GM10266 (cell line): ENCODE measurements at regions not wholly inside any gene's neighbourhood (a gene's known extent, or its start where the extent isn't known, plus 50 kb on each side); places are given as distances from the start of the nearest gene placed in this dataset.

Experiments used
- DNase-seq: peaks from one replicate; pipeline ENCODE4 v3.0.0; 2012; ENCODE audit errors: extremely low spot score
- TF ChIP-seq, protein P1 (sequence below): IDR thresholded peaks from 2 replicates; pipeline ENCODE4 v1.5.1; 2012; ENCODE audit warnings: mild to moderate bottlenecking, low read depth; ENCODE audit not compliant: control insufficient read depth, insufficient read depth; ENCODE audit errors: missing control alignments

DNA sequence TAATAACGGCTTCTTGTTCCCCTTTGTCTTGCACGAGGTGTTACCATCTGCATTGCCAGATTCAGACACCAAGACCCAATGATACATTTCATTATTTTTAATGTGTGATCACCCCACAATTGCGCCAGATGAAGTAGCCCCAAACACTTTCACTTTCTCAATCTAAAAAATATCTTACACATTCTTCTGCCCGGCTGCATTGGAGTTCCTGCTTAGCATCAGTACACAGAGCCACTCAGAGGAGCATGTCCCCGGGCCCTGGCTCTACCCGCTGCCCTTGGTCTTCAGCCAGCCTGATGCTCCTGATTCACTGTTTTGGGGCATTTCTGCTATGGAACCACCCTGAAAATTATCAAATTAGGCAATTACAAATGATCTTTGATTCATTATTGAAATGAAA lies 66.0 kb upstream of the TENM3 start:
- no peak for DNase-seq
- TF ChIP-seq, protein P1, sequence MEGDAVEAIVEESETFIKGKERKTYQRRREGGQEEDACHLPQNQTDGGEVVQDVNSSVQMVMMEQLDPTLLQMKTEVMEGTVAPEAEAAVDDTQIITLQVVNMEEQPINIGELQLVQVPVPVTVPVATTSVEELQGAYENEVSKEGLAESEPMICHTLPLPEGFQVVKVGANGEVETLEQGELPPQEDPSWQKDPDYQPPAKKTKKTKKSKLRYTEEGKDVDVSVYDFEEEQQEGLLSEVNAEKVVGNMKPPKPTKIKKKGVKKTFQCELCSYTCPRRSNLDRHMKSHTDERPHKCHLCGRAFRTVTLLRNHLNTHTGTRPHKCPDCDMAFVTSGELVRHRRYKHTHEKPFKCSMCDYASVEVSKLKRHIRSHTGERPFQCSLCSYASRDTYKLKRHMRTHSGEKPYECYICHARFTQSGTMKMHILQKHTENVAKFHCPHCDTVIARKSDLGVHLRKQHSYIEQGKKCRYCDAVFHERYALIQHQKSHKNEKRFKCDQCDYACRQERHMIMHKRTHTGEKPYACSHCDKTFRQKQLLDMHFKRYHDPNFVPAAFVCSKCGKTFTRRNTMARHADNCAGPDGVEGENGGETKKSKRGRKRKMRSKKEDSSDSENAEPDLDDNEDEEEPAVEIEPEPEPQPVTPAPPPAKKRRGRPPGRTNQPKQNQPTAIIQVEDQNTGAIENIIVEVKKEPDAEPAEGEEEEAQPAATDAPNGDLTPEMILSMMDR: no peak

DNA sequence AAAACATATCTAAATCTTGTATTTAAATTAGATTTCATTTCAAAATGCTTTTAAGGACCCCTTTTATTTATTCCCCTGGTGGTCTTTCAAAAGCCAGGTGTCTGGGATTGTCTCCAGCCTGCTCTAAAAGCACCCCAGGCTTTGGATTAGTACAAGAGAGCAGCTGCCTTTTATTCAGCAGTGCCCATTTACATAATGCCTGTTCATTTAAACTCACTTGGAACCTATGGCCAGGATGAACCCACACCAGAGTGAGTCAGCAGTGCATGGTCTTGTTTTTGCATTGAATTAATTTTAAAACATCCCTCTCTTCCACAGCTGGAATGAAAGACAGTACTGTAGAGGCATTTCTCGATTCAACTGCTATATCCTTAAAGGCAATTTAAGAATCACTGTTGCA lies 64.1 kb upstream of the TENM3 start:
- DNase-seq: no peak
- TF ChIP-seq, protein P1: no peak

DNA sequence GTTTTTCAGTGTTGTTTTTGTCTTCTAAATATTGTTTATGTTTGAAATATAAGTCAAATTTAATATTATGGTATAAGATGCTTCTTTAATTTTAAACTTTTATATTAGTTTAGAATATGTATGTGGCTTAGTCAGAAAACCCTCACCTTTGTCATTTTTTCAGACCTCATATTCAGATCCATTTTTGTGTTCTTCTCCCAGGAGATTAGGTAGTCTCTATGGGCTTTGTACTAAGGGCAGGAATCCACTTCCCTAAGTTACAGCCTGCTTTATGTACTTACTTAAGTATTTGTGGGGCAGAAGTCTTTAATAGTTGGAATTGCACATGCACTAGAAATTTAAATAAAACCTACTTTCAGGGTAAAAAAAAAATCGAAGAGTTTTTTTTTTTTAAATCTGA lies 63.5 kb upstream of the TENM3 start:
- no peak for DNase-seq
- TF ChIP-seq, protein P1: no peak

DNA sequence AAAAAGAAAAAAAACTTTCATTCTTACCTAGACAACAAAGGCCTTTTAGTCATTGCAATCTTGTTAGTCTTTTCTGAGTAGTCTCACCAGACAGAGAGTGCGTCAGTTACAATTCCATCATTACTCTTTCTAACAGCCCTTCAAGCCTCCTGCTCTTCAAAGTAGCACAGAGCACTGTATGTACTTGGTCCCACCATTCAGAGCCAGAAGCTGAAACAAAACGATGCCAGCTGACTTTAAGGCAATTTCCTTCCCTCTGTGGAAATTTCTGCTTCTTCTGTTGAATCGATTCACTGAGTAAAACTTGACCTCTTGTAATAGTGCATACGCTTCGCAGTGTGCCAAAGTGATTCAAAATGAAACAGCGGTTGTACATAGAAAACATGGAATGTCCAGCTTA lies 57.7 kb upstream of the TENM3 start:
- no peak for DNase-seq
- TF ChIP-seq, protein P1: no peak

DNA sequence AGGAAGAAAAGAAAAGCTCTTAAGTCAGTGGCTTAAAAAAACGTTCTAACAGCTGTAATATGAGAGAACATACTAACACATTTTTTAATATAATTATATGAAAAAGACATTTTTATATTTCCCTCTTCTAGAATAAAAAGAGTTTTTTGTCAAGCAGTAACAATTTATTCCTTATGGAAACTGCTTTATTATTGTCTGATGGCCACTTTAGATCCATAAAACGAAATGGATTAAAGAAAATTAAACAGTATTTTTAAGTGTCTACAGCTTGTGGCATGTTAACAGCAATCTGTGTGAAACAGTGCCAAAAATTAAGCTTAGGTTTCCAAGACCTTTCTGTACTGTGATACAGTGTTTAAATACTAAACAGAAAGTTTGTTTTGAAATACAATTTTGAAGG lies 55.5 kb upstream of the TENM3 start:
- TF ChIP-seq, protein P1: no peak
- no peak for DNase-seq

DNA sequence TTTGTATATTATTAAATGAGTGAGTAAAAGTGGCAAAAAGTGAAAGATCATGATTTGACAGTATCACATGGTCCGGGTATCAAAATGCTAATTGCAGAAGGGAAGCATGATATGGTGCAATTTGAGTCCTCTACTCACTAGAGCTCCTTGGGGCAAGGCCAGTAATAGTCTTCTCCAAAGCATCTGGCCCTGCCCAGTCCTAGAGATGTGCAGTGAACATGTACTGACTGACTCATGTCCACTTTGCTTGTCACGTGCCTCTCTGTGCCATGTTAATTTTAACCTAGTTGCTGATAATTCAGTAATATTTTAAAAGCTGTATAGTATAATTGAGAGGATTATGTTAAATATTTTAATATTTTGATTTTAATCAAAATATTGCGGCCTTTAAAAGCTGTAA lies 54.6 kb upstream of the TENM3 start:
- DNase-seq: no peak
- TF ChIP-seq, protein P1: no peak

DNA sequence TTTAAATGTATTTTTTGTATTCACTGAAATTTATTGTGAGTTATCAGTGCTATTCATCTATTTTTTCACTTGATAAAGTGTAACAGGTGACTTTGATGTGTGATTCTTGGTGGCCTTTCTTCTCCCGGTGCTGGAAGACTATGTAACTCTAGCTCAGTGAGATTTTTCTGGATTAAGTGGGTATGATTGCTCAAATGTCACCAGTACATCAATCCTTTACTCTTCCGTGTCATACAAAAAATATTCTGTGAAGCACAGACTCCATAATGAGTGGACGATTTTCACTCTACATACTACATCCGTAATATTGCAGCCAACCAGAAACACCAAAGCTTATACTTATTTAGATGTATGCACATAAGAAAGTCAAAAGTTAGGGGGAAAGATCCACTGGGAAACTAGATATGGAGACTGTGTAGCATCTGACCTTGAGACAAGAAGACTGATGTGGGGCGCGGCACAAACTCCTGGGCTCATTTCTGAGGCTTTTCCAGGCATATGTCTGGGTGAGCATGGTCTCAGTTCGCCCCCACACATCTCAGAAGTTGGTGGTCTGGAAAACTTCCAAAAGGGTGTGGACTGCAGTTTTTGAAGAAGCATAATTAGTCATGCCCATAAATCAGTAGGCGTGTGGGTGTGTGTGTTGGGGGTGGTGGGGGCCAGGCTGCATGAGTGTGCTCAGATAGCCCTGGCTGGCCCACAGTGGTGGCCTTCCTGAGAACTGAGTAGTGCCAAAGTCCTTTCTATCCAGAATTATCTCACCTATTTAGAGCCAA lies 53.9 kb upstream of the TENM3 start:
- DNase-seq: no peak

More for the DNA sequence above, 53.9 kb upstream of the TENM3 start:
- TF ChIP-seq, protein P1: no peak
